GDM1 (cell line): ENCODE measurements at regions not wholly inside any gene's neighbourhood (a gene's known extent, or its start where the extent isn't known, plus 50 kb on each side); places are given as distances from the start of the nearest gene placed in this dataset.
"Not testable (repeated sequence)": the region's sequence is repeated elsewhere in the genome, so short reads cannot be mapped to it uniquely, and the experiment has no call there.

Experiments used
- DNase-seq: peaks from one replicate; lab custom pipeline; 2025; lab: John Stamatoyannopoulos, UW

DNA sequence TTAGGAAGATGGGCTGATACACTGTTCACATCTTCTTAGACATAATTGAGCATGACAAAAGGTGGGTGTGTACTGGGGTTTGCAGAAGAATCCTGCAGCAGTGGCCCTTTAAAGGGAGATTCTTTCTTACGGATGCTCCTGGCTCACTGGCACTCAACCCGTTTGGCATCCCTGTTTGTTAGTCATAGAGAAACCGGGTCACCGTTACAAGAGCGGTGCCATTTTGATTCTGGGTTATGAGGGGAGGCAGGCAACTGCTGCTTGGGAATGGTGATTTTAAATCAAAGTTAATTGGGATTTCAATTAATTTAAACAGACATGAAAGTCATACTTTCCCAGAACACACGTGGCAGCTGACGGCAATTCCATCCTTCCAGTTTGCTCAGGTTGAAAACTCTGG lies 245.8 kb downstream of the AACS start:
- no peak for DNase-seq

DNA sequence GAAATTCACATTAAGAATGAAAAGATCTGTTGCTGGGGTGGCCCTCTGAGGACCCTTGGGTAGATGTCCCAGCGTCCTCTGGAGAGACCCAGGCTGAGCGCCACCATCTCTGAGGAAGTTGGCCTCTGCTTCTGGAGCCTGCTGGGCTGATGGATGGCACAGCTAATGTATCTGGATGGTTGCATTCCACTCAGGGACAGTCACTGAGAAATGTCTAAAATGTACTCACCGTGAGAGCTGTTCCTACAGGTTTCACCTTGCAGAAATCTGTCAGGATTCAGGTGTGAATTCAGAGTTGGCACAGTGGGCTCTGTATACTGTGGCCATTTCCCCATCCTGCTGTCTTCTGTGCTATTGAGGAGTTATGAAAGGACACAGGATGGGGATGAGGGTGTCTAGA lies 247.2 kb downstream of the AACS start:
- no peak for DNase-seq

DNA sequence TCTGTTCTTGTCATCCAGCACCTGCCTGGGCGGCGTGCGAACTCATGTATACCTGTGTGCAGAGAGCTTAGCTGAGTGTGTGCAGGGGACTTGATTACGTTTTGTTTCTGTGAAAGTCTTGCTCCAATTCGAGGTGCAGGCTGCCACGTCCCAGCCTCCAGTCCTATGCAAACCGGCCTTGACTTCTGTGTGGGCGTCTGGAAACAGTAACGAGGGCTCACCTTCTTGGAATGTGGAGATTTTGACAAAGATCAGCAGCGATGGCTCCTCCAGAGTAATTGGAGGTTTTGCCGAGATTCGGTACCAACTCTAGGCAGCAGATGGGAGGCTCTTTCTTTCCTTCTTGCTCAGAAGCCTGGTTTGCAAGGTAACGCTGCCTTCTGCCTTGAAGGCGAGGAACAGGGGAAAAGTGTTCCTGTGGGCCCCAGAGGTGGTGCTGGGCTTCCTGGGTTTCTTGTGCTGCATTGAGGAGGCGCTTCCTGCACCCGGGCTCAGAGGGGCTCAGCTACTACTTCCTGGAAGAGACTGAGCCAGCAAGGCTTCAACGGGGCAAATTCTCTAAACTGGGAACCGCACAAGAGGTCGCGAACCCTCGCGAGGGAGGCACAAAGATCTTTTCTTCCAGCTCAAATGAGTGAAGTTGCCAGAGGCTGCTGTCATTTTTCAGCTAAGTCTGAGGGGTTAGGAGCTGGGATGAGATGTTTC lies 249.0 kb downstream of the AACS start:
- DNase-seq = no peak

DNA sequence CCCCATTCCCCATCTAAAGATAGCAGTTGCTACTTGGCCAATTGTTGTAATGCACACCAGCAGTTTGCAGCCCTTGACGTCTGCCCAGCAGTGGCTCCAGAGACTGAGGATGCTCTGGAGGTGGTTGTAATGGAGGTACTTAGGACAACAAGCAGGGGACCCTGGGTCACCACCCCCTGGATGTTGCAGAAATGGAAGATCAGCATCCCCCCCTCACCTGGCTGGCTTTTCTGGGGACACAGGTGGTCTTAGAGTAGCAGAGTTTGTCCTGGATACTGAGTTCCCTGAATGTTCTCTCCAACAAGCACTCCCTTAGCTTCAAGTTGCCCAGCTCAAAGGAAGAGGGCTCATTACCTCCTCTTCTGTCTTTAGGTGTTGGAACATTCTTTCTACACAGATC lies 250.5 kb downstream of the AACS start:
- DNase-seq = no peak

DNA sequence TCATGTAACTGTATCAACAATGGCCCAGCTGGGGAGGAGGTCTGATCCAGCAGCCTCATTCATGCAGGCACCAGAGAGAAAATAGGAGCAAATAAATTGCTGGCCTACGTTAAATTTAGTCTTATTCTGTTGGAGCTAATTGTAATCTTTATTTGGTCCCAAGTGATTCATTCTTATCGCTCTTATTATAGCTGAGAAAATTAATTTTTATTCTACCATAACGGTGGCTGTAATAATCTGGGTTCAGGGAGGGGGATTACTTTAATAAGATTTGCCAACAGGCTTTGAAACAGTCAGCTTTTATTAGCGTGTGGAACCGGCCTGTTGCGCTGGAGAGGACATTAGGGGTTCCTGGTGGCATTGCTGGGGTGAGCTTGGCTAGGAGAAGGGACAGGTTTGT lies 254.9 kb downstream of the AACS start:
- DNase-seq = no peak

DNA sequence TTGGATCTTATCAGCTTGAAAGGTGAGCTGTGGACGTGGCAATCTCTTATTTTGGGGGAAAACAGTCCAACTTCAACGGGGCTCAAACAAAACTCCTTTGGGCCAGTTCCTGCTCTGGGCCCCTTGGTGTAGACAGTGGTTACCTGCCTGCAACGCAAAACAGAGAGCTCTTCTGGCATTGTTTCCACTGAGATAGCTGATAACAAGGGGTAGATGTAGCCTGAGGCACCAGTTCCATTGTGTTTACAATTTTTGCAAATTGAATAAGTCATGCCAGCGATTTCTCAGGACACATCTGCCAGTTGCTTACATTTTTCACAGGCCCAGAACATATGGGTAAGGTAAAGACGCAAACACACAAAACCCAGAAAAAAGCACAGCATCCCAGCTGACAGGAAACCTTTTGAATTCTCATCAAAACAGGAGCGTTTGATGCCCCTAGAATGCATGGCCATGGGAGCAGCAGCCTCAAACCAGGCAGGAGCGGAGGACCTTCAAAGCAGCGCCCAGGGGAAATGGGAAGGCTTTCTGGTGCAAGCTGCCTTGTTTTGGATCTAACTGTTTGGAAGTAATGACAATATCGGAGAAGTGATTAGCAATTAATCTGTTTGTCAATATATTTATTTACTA lies 259.7 kb downstream of the AACS start:
- DNase-seq = no peak

DNA sequence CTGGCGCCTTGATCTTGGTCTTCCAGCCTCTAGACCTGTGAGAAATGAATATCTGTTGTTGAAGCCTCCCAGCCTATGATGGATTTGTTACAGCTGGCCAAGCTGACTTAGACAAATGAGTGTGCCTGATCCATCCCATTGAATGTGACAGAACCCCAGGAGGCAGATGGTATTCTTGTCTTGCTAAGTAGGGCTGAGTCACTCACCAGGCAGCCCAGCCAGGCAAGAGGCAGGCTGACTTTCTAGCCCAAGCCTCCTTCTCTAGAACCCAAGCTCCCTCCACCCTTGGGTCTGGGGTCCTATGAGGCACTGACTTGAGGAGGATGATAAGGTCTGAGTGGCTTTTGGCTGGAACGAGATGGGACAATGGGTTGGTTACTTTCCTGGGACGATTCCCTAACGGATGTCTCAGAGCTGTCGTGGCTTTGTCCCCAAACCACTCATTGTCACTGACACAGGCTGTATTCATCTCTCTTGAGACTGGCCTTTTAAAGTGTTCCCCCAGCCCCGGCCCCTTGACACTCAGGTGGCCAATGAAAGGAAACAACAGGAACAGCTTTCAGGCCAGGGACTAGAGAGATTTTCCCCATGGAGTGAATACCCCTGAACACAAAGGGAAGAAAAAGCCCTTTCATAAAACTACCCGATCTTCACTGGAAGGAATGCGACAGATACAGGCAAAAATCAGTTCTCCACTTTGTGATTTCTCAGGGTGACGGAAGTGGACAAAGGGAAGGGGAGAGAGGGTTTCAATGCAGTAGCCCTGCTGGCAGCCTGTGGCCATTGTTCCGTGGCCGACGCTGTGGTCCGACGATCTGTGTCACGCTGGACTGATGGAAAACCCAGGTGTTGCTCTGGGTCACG lies 264.2 kb downstream of the AACS start:
- DNase-seq = no peak

DNA sequence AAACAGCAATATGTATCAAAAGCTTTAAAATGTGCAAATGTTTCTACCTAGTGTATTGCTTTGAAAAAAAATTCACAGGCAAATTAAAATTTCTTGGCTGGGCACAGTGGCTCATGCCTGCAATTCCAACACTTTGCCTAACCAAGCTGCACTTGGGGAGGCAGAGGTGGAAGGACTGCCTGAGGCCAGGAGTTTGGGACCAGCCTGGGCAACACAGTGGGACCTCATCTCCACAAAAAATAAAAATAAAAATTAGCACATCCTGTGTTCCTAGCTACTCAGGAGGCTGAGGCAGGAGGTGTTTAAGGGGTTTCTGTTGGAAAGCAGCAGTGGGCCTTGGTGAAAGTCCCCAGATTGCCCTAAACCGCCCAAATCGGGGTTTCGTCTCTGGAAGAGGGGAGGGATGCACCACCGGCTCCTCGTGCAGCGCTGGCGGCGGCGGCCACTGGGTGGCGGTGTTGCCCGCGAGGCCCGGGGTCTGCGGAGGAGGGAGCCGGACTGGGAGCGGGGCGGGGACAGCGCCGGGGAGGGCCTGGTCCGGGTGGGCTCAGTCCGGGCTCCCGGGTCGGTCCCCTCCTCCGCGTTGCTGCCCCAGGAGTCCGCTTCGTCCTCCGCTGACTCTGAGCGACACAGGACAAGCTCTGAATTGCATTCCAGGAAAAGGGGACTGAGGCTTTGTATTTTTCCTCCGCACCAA lies 265.6 kb downstream of the AACS start:
- DNase-seq = peak; percentile 1

DNA sequence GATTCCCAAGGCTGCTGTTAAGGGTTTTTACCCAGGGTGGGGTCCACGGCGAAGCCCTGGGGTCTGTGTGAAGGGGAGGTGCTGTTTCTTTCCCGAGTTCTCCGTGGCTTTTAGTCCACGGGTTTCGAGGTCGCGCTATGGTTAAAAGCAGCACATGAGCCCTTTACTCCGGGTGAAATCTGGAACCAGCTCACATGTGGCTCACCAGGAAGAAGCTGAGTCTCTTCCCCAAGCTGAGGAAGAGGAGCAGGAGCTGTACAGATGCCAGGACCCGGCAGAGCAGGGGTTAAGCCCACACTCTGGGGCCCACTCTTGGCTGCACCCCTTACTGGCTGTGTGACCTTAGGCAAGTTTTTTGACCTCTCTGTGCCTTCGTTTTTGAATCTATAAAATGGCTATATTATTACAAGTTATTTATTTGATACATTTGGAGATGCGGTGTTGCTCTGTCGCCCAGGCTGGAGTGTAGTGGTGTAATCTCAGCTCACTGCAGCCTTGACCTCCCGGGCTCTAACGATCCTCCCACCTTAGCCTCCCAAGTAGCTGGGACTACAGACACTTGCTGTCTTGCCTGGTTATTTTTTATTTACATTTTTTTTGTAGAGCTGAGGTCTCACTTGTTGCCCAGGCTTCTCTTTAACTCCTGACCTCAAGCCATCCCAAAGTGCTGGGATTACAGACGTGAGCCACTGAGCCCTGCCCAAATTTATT lies 266.3 kb downstream of the AACS start:
- DNase-seq = no peak

DNA sequence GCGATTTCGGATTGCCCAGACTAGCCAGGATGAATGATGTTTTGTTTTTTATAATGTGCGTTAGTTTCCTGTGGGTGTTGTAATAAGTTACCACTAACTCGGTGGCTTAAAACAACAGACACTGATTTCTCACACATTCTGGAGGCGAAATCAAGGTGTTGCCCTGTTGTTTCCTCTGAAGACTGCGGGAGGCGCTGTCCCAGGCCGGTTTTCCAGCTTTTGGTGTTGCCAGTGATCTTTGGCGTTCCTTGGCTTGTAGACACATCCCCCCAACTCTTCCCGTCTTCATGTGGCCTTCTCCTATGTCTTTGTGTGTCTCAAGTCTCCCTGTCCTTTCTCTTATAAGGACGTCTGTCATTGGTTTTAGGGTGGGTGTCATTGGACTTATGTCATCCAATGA lies 267.7 kb downstream of the AACS start:
- DNase-seq = no peak

DNA sequence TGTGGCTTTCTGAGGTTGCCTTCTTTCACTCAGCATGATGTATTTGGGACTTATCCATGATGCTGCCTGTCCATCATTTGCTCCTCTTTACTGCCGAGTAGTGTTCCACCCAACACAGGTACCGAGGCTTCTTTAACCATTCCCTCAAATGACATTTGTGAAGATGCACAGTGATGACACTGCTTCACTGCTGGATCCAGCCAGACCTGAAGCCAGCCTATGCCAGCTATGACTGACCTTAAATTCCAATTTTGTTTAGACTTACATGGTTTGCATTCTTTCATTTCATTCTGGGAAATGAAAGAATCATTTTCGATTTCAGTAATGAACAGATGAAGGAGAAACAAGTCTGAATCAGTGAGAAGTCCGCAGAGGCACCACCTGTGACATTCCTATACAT lies 271.0 kb downstream of the AACS start:
- no peak for DNase-seq

DNA sequence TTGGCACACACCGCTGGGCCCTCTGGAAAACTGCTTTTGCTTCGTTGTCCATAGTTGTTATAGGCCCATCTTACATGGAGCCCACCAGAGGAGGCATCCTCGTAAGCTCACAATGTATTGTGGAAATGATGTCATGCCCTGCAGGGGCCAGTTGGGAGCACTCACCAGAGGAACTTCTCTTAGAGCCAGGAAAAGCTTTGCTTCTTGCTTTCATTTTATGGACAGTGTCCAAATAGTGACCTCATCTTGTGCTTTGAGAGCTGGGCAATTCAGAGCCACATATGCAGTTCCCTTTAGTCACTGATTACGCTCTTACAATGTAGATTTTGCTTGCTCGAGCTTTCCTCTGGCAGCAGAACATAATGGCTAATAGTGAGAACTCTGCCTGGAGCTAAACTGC lies 275.6 kb downstream of the AACS start:
- no peak for DNase-seq

DNA sequence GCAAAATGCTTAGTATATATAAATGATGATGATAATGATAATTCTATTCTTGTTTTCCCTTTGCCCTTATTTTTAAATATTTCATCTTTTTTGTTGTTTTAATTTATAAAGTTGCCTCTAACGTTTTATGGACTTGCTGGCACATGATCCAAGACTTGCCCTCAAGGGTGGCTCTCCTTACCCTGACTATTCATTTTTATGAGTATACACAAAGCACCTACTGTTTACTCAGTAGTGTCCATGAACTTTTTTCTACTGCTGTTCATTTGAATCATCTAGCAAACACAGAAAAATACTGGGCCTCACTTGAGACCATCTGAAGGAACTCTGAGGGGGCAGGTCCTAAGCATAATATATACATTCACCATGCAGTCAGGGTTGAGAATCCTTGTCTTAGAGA lies 276.2 kb downstream of the AACS start:
- DNase-seq = no peak

DNA sequence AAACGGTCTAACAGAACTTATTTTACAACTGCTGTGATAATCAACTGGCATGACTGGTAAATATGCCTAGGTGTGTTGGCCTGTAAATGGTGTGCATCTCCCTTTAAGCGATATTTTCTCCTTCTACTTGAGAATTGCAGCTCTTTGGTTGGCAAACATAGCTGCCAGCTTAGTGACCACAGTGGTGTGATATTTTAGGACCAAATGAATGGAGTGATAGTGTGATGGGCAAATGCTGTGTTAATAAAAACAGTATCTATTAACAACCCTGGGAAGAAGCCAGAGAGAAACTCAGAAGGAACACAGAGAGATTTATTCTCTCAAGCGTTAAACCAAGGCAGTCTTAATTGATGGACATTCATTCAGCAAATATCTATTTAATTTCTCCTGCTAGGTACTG lies 278.4 kb downstream of the AACS start:
- no peak for DNase-seq

DNA sequence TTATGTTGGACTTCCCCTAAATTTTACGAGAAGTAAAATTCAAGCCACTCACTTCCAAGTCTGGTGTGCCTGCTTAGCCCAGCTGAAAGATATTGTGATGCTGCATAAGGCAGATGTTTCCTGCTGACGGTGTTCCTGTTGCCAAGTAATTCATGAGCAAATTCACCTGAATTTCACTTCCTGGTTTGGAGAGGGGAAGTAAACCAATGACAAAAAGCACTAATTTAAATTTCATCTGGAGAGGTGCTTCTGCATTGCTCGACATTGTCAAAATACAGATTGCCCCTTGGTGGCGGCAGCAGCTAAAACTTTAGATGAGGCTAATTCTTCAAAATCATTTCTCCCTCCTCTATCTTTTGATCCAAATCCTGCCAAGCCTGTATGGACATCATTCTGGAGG lies 281.1 kb downstream of the AACS start:
- no peak for DNase-seq

DNA sequence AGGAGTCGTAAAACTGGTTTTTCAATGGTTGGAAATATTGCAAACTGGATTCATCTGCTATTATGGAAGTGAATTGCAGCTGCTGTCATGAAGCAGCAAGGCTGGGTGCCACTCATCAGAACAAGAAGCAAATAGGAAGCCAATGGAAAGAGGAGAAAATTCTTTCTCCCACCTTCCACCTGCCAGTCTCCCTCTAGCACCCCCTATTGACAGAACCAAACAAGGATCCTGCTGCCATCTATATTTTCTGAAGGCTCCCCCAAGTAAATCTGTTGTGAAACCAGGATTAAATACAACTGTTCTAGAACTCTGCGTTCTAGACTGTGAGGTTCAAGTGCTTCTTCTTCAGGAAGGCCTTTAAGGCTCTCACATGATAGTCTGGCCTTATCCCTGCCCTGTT lies 286.6 kb downstream of the AACS start:
- DNase-seq = no peak

DNA sequence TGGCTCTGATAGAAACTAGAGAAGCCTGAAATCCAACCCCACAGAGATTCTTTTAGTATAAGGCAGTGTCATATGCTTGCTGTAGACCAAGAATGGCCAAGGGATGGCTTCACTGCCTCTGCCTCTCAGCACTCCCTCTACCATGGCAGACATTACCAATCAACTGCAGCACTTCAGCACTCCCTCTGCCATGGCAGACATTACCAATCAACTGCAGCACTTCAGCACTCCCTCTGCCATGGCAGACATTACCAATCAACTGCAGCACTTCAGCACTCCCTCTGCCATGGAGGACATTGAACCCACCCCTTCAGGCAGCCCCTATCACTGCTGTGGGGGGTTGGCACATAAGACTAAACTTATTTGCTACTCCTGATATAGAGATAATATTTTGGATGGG lies 287.8 kb downstream of the AACS start:
- not testable (repeated sequence) for DNase-seq

DNA sequence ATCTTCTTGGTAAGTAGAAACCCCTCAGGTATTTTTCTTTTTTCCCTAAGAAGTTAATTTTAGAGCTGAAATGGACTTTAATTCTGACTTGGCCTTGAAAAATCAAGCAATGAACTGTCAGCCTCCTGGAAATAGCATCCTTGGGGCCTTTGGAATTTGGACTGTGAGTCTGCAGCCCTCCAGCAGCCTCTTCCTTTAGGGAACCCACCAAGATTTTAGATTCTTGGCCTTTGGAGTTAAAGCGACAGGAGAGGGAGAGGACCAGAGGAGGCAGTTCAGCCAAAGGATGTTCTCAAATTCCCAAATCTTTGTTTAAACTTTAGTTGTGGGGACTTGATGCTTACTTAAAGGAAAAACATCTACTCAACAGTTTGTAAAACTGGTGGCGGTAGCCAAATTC lies 288.6 kb downstream of the AACS start:
- DNase-seq = no peak

DNA sequence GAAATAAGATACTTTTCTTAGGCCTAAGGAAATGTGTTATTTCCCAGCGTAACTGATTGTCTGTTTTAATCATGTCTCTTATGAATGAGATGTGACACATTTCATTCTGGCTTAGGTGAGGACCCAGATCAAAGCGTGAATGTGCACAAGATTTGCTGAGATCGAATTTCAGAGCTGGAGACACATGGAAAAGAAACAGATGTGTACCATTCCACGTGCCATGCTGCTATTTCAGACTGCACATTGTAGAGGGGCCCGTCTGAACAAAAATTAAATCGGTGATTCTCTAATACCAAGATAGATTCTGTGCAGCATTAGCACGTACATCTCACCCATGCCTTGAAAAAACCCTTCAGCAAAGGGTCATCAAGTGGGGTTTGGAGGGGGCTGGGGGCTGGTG lies 290.4 kb downstream of the AACS start:
- DNase-seq = no peak

DNA sequence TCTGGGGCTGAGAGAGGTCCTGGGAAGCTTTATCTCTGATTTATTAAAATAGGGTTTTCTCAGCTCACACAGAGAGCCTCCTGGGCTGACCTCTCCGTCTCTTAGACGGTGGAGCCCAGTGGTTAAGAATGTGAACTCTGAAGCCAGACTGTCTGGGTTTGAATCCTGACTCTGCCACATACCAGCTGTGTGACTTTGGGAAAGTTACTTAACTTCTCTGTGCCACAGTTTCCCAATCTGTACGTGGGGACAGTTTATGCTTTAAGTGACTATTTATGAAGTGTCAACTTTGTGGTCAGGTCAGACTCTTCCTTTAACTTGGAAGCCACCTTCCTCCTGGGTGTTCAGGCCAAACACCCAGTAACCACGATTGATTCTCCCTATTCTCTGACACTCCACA lies 290.9 kb downstream of the AACS start:
- no peak for DNase-seq

DNA sequence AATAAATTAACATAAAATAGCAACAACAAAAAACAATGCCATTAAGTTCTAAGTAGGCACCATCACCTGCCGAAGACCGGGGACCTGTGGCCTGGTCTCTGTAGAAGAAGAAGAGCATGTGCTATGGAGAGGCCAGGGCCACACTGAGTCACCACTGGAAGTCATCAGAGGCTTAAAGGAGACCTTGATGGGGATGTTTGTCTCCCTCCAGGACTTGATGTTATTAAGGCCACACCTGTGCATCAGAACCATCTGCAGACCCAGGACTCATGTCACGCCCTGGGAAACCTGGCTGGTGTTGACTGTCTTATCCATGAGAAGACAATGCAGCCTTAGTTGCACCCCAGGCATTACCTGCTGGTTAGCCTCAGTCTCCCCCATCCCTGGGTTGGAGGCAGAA lies 292.3 kb downstream of the AACS start:
- no peak for DNase-seq

DNA sequence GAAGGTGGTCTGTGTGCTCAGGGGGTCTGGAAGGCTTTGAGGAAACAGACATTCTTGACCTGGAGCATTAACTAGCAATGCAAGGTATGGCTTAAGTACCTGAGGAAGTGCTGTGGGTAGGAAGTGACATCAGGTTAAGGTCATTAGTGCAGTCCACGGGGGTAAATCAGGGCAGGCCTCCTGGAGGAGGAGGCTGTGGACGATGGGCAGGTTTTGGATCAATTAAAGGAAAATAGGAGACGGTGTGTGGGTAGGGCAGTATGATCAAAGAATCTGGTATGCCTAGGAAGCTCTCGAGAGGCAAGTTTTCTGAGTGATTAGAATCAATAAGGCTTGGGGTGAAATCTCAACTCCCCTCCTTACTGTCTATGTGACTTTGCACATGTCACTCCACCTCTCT lies 295.3 kb downstream of the AACS start:
- no peak for DNase-seq
